HG02678 (cell line): ENCODE measurements at regions not wholly inside any gene's neighbourhood (a gene's known extent, or its start where the extent isn't known, plus 50 kb on each side); places are given as distances from the start of the nearest gene placed in this dataset.

Experiments used
- ATAC-seq: cut with Tn5 transposase; IDR thresholded peaks from one replicate; pipeline ENCODE4 v1.9.1; 2021; ENCODE audit warnings: mild to moderate bottlenecking, moderate library complexity; ENCODE audit not compliant: unreplicated experiment

GRCh38 chr6:18668994-18669393 is 281.8 kb downstream of the RNF144B start:
- ATAC-seq: no peak

DNA sequence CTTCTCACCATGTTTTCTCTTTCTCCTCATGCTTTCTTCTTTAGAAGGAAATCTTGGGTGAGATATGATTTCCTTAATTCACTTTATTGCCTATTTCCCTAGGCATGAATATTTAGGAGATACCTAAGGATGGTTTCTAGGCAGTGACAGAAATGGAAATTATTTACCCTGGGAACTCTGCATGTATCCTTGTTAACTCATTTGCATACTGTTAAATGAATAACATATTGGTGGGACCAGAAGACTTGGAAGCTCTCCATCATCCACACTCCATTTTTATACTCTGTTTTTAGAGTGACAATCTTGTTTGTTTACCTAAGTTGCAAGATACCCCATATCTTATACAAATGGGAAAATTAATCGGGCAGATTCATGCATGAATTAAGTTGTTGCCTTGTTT is 285.7 kb downstream of the RNF144B start:
- no peak for ATAC-seq

DNA sequence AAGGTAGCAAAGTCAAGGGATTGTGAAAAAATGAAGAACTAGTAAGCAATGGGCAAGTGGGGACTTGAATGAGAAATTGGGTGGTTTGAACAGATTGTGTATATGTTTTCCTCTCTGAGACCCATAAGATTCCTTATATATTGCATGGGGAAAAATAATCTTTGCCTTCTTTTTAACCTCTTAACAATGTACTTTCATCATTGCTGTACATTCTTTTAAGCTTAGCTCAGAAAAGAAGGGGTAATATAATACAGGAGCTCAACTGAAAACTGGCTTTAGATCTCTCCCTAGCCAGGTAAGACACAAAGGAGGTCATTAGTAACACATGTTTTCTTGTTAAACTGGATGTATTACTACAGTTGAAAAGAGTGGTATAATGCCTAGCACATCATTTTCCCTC is 287.2 kb downstream of the RNF144B start:
- no peak for ATAC-seq

DNA sequence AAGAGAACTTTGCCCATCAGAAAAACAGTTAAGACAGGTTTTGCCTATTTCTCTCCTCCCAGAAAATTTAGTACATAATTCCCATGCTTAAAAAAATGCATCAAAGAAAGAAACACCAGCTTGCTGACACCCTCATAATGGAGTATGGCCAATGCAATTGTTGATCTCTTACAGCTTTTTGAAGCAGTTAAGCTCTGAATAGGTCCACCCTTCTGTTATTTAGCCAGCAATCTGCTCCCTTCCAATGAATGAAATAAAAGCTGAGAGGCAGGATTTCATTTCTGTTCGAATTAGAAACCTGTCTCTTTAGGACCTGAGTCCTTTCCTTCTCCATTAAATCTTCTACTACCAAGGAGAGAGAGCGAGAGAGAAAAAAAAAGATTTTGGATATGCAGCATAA is 288.7 kb downstream of the RNF144B start:
- no peak for ATAC-seq

GRCh38 chr6:18676548-18676947 is 289.4 kb downstream of the RNF144B start:
- no peak for ATAC-seq

- no peak for ATAC-seq
Observed at GRCh38 chr6:18680842-18681241, 293.7 kb downstream of the RNF144B start.

DNA sequence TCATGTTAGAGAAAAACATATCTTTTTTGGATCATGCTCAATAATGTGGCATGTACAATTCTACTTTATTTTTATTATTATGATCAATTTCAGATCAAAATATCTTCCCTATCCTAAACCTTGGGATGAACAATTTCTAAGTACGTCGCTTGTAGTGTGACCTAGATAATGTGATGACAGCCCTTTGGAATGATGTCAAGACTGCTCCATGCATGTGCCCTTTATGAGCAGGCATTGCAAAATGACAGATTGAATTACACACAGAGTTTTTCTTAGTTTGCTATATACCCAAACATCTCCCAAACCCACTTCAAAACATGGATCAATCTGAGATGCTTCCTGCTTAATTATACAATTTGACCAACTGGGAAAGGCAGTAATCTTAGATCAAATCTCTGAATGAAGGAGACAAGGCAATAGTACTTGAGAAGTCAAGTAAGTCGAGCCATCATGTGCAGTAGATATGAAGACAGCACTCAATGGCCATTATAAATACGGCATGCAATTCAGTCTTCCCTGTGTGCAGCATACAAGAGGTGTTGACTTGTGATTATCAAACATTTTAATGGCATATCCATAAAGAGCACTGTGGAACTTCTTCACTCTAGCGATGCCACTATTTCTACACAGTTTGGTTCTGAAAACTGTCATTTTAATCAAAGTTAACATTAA is 294.8 kb downstream of the RNF144B start:
- no peak for ATAC-seq

DNA sequence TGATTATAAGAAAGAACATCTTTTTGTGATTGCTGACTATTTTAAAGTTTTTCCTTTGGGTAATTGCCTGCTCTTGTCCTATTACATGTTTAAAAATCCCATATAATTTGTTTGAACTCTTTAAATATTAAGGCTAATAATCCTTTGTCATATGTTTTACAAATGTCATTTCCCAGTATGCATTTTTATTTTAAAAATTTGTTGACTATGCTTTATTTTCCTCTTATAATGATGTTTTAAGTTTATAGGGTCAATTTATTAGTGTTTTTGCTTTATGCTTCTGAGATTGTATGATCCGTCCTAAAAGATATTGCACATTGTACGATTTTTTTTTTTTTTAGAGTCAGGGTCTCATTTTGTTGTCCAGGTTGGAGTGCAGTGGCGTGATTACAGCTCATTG is 297.2 kb downstream of the RNF144B start:
- no peak for ATAC-seq

- ATAC-seq: no peak
Observed at GRCh38 chr6:18692929-18693685, 306.0 kb downstream of the RNF144B start.

DNA sequence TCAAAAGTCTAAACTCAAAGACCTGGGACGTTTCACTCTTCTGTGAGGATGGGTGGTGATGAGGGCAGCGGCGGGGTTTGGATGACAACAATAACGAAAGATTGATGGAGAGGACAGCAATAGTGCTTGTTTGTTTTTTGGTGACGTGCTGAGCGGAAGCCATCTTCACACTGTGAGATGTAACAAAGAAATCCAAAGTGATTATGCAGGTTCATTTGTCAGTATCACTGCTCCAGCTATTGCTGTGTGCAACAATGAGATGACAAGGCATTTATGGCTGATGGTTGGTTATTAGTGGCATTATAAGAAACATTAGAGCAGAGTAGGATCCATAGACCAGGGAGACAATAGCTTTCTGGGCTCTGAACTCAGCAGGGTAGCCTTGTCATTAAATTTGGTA is 306.7 kb downstream of the RNF144B start:
- no peak for ATAC-seq

- ATAC-seq: no peak
Observed at GRCh38 chr6:18703546-18703945, 316.4 kb downstream of the RNF144B start.

- no peak for ATAC-seq
Observed at GRCh38 chr6:18707714-18708439, 320.7 kb downstream of the RNF144B start.

GRCh38 chr6:18712595-18712994 is 325.4 kb downstream of the RNF144B start:
- ATAC-seq: no peak

- no peak for ATAC-seq
Observed at GRCh38 chr6:18720075-18720474, 332.9 kb downstream of the RNF144B start.

- ATAC-seq: no peak
Observed at GRCh38 chr6:18724056-18724455, 336.9 kb downstream of the RNF144B start.

GRCh38 chr6:18725449-18725848 is 338.3 kb downstream of the RNF144B start:
- ATAC-seq: no peak

GRCh38 chr6:18733921-18734550 is 346.9 kb downstream of the RNF144B start:
- no peak for ATAC-seq

GRCh38 chr6:18741741-18742140 is 354.6 kb downstream of the RNF144B start:
- ATAC-seq: no peak

- ATAC-seq: no peak
Observed at GRCh38 chr6:18742406-18742805, 355.3 kb downstream of the RNF144B start.

GRCh38 chr6:18746727-18747126 is 359.6 kb downstream of the RNF144B start:
- no peak for ATAC-seq

- no peak for ATAC-seq
Observed at GRCh38 chr6:18748314-18748713, 361.2 kb downstream of the RNF144B start.
